H1 (cell line): ENCODE measurements at regions not wholly inside any gene's neighbourhood (a gene's known extent, or its start where the extent isn't known, plus 50 kb on each side); places are given as distances from the start of the nearest gene placed in this dataset.

ENCODE experiments used
- CTCF ChIA-PET: fragments of 300-600 bp; sonication (Branson Sonifier 250); formaldehyde crosslinking; loops from one replicate; lab custom pipeline; 2021; ENCODE audit not compliant: partially characterized antibody; lab: Charles Lee
- POLR2A ChIA-PET: fragments of 300-600 bp; sonication (Branson Sonifier 250); formaldehyde crosslinking; loops from one replicate; lab custom pipeline; 2021; ENCODE audit warnings: inconsistent platforms; ENCODE audit not compliant: partially characterized antibody; lab: Charles Lee
- DNase-seq, 2 experiments: peaks; one replicate each; pipeline versions ENCODE4 v3.0.0 to v3.0.0-alpha.2; 2010 to 2022; ENCODE audit warnings: low spot score in 2 of 2, low read depth in 1 of 2, mixed read lengths in 1 of 2
- FAIRE-seq: peaks from 2 replicates; lab custom pipeline; 2011; peaks lifted over from hg19 to GRCh38; lab: Jason Lieb, UNC
- H2AFZ ChIP-seq: 2 replicates; pipeline ENCODE4 v1.8.1; 2012; ENCODE audit warnings: low read length, inconsistent platforms
- H2AK5ac ChIP-seq: 2 replicates; pipeline ENCODE4 v1.6.1; 2013; ENCODE audit warnings: low read depth, low read length
- H2BK120ac ChIP-seq: replicated peaks from 2 replicates; pipeline ENCODE3; 2013; ENCODE audit warnings: low read depth, low read length, inconsistent platforms
- H2BK12ac ChIP-seq: 2 replicates; pipeline ENCODE4 v1.6.1; 2013; ENCODE audit warnings: low read depth, low read length
- H2BK15ac ChIP-seq: 2 replicates; pipeline ENCODE4 v1.6.1; 2013; ENCODE audit warnings: low read length
- H2BK20ac ChIP-seq: 2 replicates; pipeline ENCODE4 v1.6.1; 2013; ENCODE audit warnings: low read length
- H2BK5ac ChIP-seq: 2 replicates; pipeline ENCODE4 v1.6.1; 2013; ENCODE audit warnings: low read depth, low read length
- H3K14ac ChIP-seq: 2 replicates; pipeline ENCODE4 v1.6.1; 2013; ENCODE audit warnings: inconsistent platforms; ENCODE audit not compliant: insufficient read length
- H3K18ac ChIP-seq: 2 replicates; pipeline ENCODE4 v1.6.1; 2013; ENCODE audit warnings: low read length; ENCODE audit errors: extremely low read depth
- H3K23ac ChIP-seq: 2 replicates; pipeline ENCODE4 v1.6.1; 2013; ENCODE audit warnings: inconsistent platforms; ENCODE audit not compliant: insufficient read length
- H3K23me2 ChIP-seq: 2 replicates; pipeline ENCODE4 v1.6.1; 2013; ENCODE audit warnings: low read depth, low read length
- H3K27ac ChIP-seq: 2 replicates; pipeline ENCODE4 v1.6.1; 2011; ENCODE audit warnings: low read depth, low read length, inconsistent platforms
- H3K27me3 ChIP-seq, 4 experiments: replicated peaks in 1 of 4; 1 replicate in 1 of 4; 2 replicates in 3 of 4; pipeline versions ENCODE4 v1.6.1 to v1.8.1; 2011 to 2013; ENCODE audit warnings: low read length in 3 of 4, mild to moderate bottlenecking in 3 of 4, inconsistent platforms in 2 of 4, mixed read lengths in 2 of 4, moderate library complexity in 1 of 4; ENCODE audit not compliant: control insufficient read depth in 3 of 4, insufficient read depth in 3 of 4; ENCODE audit errors: extremely low read depth in 1 of 4
- H3K36me3 ChIP-seq, 4 experiments: 2 replicates each; pipeline versions ENCODE4 v1.6.1 to v1.8.1; 2011 to 2013; ENCODE audit warnings: mild to moderate bottlenecking in 4 of 4, low read length in 3 of 4, moderate library complexity in 2 of 4, control low read depth in 1 of 4, inconsistent platforms in 1 of 4; ENCODE audit not compliant: insufficient read depth in 4 of 4, control insufficient read depth in 2 of 4
- H3K4ac ChIP-seq: replicated peaks from 2 replicates; pipeline ENCODE3; 2013; ENCODE audit warnings: low read length, low read depth, mixed read lengths, inconsistent platforms; ENCODE audit not compliant: insufficient read length
- H3K4me1 ChIP-seq, 4 experiments: replicated peaks in 1 of 4; 1 replicate in 1 of 4; 2 replicates in 3 of 4; pipeline versions ENCODE4 v1.6.1 to v1.8.1; 2011 to 2013; ENCODE audit warnings: low read length in 3 of 4, inconsistent platforms in 2 of 4, mixed read lengths in 1 of 4; ENCODE audit not compliant: insufficient read depth in 4 of 4, control insufficient read depth in 3 of 4
- H3K4me2 ChIP-seq, 2 experiments: 2 replicates each; pipeline versions ENCODE4 v1.6.1 to v1.8.1; 2011 to 2013; ENCODE audit warnings: low read depth in 2 of 2, low read length in 2 of 2, control low read depth in 1 of 2, inconsistent platforms in 1 of 2, mild to moderate bottlenecking in 1 of 2; ENCODE audit not compliant: insufficient read depth in 1 of 2
- H3K4me3 ChIP-seq, 4 experiments: fragments of 200-600, 300-600 bp in 1 of 4; sonication (generic), shearing (Covaris generic), sonication (Bioruptor Twin) in 1 of 4; 2 replicates each; pipeline versions ENCODE4 v1.5.1 to v1.8.1; 2011 to 2016; ENCODE audit warnings: low read length in 4 of 4, low read depth in 3 of 4, control low read depth in 2 of 4, inconsistent platforms in 2 of 4, mild to moderate bottlenecking in 2 of 4, mixed read lengths in 1 of 4, moderate library complexity in 1 of 4; ENCODE audit not compliant: insufficient read depth in 2 of 4; ENCODE audit errors: extremely low read depth in 1 of 4
- H3K56ac ChIP-seq: replicated peaks from 2 replicates; pipeline ENCODE3; 2013; ENCODE audit warnings: low read depth, mild to moderate bottlenecking, mixed read lengths, low read length, inconsistent platforms; ENCODE audit not compliant: insufficient read length
- H3K79me1 ChIP-seq: 2 replicates; pipeline ENCODE4 v1.6.1; 2013; ENCODE audit warnings: low read depth, low read length, control low read depth
- H3K79me2 ChIP-seq, 2 experiments: 2 replicates each; pipeline versions ENCODE4 v1.6.1 to v1.8.1; 2012 to 2013; ENCODE audit warnings: low read length in 2 of 2, mild to moderate bottlenecking in 2 of 2, inconsistent platforms in 1 of 2; ENCODE audit not compliant: insufficient read depth in 2 of 2, control insufficient read depth in 1 of 2
- H3K9ac ChIP-seq, 4 experiments: replicated peaks in 1 of 4; 1 replicate in 1 of 4; 2 replicates in 3 of 4; pipeline versions ENCODE4 v1.6.1 to v1.8.1; 2011 to 2013; ENCODE audit warnings: low read depth in 3 of 4, low read length in 3 of 4, control low read depth in 2 of 4, mild to moderate bottlenecking in 2 of 4, moderate library complexity in 2 of 4, inconsistent platforms in 1 of 4; ENCODE audit errors: extremely low read depth in 1 of 4
- H3K9me3 ChIP-seq, 2 experiments: 2 replicates each; pipeline versions ENCODE4 v1.6.1 to v1.8.1; 2012 to 2013; ENCODE audit warnings: mild to moderate bottlenecking in 2 of 2, moderate library complexity in 2 of 2, control low read depth in 1 of 2, inconsistent platforms in 1 of 2, low read depth in 1 of 2, low read length in 1 of 2, mixed read lengths in 1 of 2; ENCODE audit not compliant: insufficient read depth in 2 of 2
- H4K20me1 ChIP-seq, 2 experiments: replicated peaks in 1 of 2; 2 replicates each; pipeline versions ENCODE3 to v1.8.1; 2011 to 2013; ENCODE audit warnings: inconsistent platforms in 2 of 2, low read length in 2 of 2, mild to moderate bottlenecking in 1 of 2; ENCODE audit not compliant: insufficient read depth in 2 of 2, control insufficient read depth in 1 of 2
- H4K5ac ChIP-seq: 2 replicates; pipeline ENCODE4 v1.6.1; 2013; ENCODE audit warnings: low read length, low read depth, mixed read lengths, inconsistent platforms; ENCODE audit not compliant: insufficient read length
- H4K8ac ChIP-seq: 2 replicates; pipeline ENCODE4 v1.8.0; 2013; ENCODE audit warnings: mild to moderate bottlenecking, moderate library complexity, low read length, inconsistent platforms; ENCODE audit not compliant: insufficient read depth; ENCODE audit errors: extremely low read depth
- H4K91ac ChIP-seq: replicated peaks from 2 replicates; pipeline ENCODE3; 2013; ENCODE audit warnings: low read length, mixed read lengths, inconsistent platforms; ENCODE audit not compliant: insufficient read length
- ATF3 ChIP-seq: IDR thresholded peaks from 2 replicates; pipeline ENCODE4 v1.6.1; 2011; ENCODE audit warnings: low read depth, mild to moderate bottlenecking, low read length; ENCODE audit not compliant: insufficient read depth
- BCL11A ChIP-seq, 2 experiments: IDR thresholded peaks; one replicate each; pipeline ENCODE4 v1.6.1; 2011; ENCODE audit warnings: low read depth in 2 of 2, low read length in 2 of 2, mild to moderate bottlenecking in 2 of 2
- CHD1 ChIP-seq: IDR thresholded peaks from 2 replicates; pipeline ENCODE4 v1.6.1; 2012; ENCODE audit warnings: low read depth, low read length, improper control_type of control experiment
- GABPA ChIP-seq: IDR thresholded peaks from 2 replicates; pipeline ENCODE4 v1.6.1; 2011; ENCODE audit warnings: mild to moderate bottlenecking, low read length, moderate library complexity, borderline replicate concordance; ENCODE audit not compliant: insufficient read depth
- JUND ChIP-seq: IDR thresholded peaks from 2 replicates; pipeline ENCODE4 v1.6.1; 2011; ENCODE audit warnings: mild to moderate bottlenecking, improper control_type of control experiment, low read length
- KDM5A ChIP-seq: fragments of 200-600 bp; IDR thresholded peaks from 2 replicates; pipeline ENCODE4 v1.7.1; 2012; ENCODE audit warnings: mild to moderate bottlenecking, low read length, inconsistent platforms, mixed read lengths
- NANOG ChIP-seq: IDR thresholded peaks from 2 replicates; pipeline ENCODE4 v1.6.1; 2011; ENCODE audit warnings: low read length, low read depth, mild to moderate bottlenecking, inconsistent platforms; ENCODE audit not compliant: insufficient read depth, poor library complexity, severe bottlenecking
- RNF2 ChIP-seq: fragments of 200-900, 300-1000 bp; sonication (generic); IDR thresholded peaks from 2 replicates; pipeline ENCODE4 v1.7.1; 2016; ENCODE audit warnings: borderline replicate concordance, low read depth, mild to moderate bottlenecking, antibody characterized with exemption, low read length; ENCODE audit not compliant: poor library complexity, severe bottlenecking; ENCODE audit errors: missing control alignments
- SAP30 ChIP-seq: fragments of 300-600 bp; sonication (generic); IDR thresholded peaks from 2 replicates; pipeline ENCODE4 v1.7.1; 2012; ENCODE audit warnings: low read length, moderate library complexity, mild to moderate bottlenecking, inconsistent platforms; ENCODE audit not compliant: insufficient read depth, insufficient replicate concordance
- SP4 ChIP-seq: IDR thresholded peaks from 2 replicates; pipeline ENCODE4 v1.6.1; 2012; ENCODE audit warnings: low read length, inconsistent platforms
- TEAD4 ChIP-seq: IDR thresholded peaks from 2 replicates; pipeline ENCODE4 v1.6.1; 2012; ENCODE audit warnings: low read depth, low read length, inconsistent platforms, mixed read lengths
- WGBS, 2 experiments: shearing (Covaris generic) in 1 of 2; methylation state at CpG; one replicate each; pipeline versions ENCODE4 v1.1.6 to v1.1.7; 2013 to 2015; ENCODE audit warnings: low lambda C conversion rate in 2 of 2, mixed read lengths in 2 of 2, inconsistent platforms in 1 of 2, low coverage in 1 of 2, missing lambda C conversion rate in 1 of 2; ENCODE audit not compliant: insufficient replicate concordance in 2 of 2, insufficient coverage in 1 of 2, insufficient read length in 1 of 2; ENCODE audit errors: extremely low coverage in 1 of 2, missing lambda C conversion rate in 1 of 2; 5-methylcytosine and 5-hydroxymethylcytosine counted together

- no peak for DNase-seq
- Histone ChIP-seq H3K9ac (no peak overlapping the region), H4K20me1 (no peaks in the 10 kb centered on the region), H3K23me2 (no peaks in the 10 kb centered on the region), H3K79me2 (no peaks in the 10 kb centered on the region), H3K36me3 (no peaks in the 10 kb centered on the region; a peak in 1 of 8 replicates), H3K9me3 (peaks cover 0 to 6% of the 10 kb centered on the region in 2 experiments; a peak in 1 of 4 replicates), H2BK15ac (no peak overlapping the region), H3K4me3 (no peak overlapping the region), H3K4ac (no peak overlapping the region), H2AK5ac (peak overlapping the region; percentile 16; the same call in 1 of the 2 replicates), H2BK120ac (peak overlapping the region; percentile 18), H3K23ac (no peak overlapping the region), H2BK20ac (no peak overlapping the region), H3K14ac (no peak overlapping the region), H3K79me1 (no peaks in the 10 kb centered on the region), H3K4me2 (no peak overlapping the region), H4K91ac (no peak overlapping the region), H3K18ac (no peak overlapping the region), H3K4me1 (peaks cover 0 to 10% (median 7%) of the 10 kb centered on the region in 4 experiments; a peak in 3 of 7 replicates), H2AFZ (no peak overlapping the region), H4K8ac (no peak overlapping the region), H2BK5ac (no peak overlapping the region), H3K27me3 (no peaks in the 10 kb centered on the region), H2BK12ac (0 out of 2 replicates have a peak overlapping the region, but pooled peaks have one; percentile 40), H4K5ac (no peak overlapping the region), H3K56ac (no peak overlapping the region), H3K27ac (no peak overlapping the region)
- no peak for FAIRE-seq
- ChIA-PET POLR2A (no interaction called here), CTCF (interaction anchor here (0.8 to 0.9 kb wide), 3 partner anchors 8 to 49 kb away, joined by 3 to 4 read pairs (median 3); no protein-coding TSS in a partner anchor)
- WGBS, 2 experiments: 87% methylated on average over 9 of the region's 9 CpGs; no CpG with 5 or more reads in 1 of the 2 experiments
- TF ChIP-seq JUND (no peak), CHD1 (no peak), SAP30 (no peak), SP4 (no peak), BCL11A (IDR thresholded peaks at IDR 0.05; ENCODE audit: low read depth in 2 of 2, low read length in 2 of 2) (no peak), RNF2 (no peak), GABPA (no peak), NANOG (no peak), TEAD4 (no peak), KDM5A (no peak), ATF3 (no peak)
Observed at GRCh38 chr2:234306426-234307173, 190.3 kb downstream of the ARL4C start.
